HG02885 (cell line): ENCODE measurements at regions not wholly inside any gene's neighbourhood (a gene's known extent, or its start where the extent isn't known, plus 50 kb on each side); places are given as distances from the start of the nearest gene placed in this dataset.

Source experiments
- ATAC-seq: cut with Tn5 transposase; IDR thresholded peaks from one replicate; pipeline ENCODE4 v1.9.1; 2021; ENCODE audit warnings: mild to moderate bottlenecking; ENCODE audit not compliant: unreplicated experiment, poor library complexity

GRCh38 chr9:84393266-84393950 lies 52.9 kb upstream of the SLC28A3 start:
- no peak for ATAC-seq

- ATAC-seq: no peak
Observed at GRCh38 chr9:84394036-84394435, 53.5 kb upstream of the SLC28A3 start.

GRCh38 chr9:84397151-84397728 lies 56.7 kb upstream of the SLC28A3 start:
- ATAC-seq: peak; percentile 80

- ATAC-seq: no peak
Observed at GRCh38 chr9:84397822-84398221, 57.3 kb upstream of the SLC28A3 start.

GRCh38 chr9:84402517-84402916 lies 62.0 kb upstream of the SLC28A3 start:
- ATAC-seq: no peak

GRCh38 chr9:84403288-84403687 lies 62.7 kb upstream of the SLC28A3 start:
- ATAC-seq: no peak

- ATAC-seq: no peak
Observed at GRCh38 chr9:84404095-84404686, 63.6 kb upstream of the SLC28A3 start.

GRCh38 chr9:84405667-84406066 lies 65.1 kb upstream of the SLC28A3 start:
- no peak for ATAC-seq

GRCh38 chr9:84408416-84408815 lies 67.9 kb upstream of the SLC28A3 start:
- no peak for ATAC-seq

GRCh38 chr9:84411683-84412267 lies 71.2 kb upstream of the SLC28A3 start:
- no peak for ATAC-seq

GRCh38 chr9:84412654-84413053 lies 72.1 kb upstream of the SLC28A3 start:
- ATAC-seq: no peak

- no peak for ATAC-seq
Observed at GRCh38 chr9:84413301-84413700, 72.7 kb upstream of the SLC28A3 start.

GRCh38 chr9:84419031-84419602 lies 78.6 kb upstream of the SLC28A3 start:
- no peak for ATAC-seq

GRCh38 chr9:84424931-84425330 lies 84.4 kb upstream of the SLC28A3 start:
- no peak for ATAC-seq

- no peak for ATAC-seq
Observed at GRCh38 chr9:84432746-84433145, 92.2 kb upstream of the SLC28A3 start.

GRCh38 chr9:84435902-84436301 lies 95.3 kb upstream of the SLC28A3 start:
- no peak for ATAC-seq

- no peak for ATAC-seq
Observed at GRCh38 chr9:84436386-84437109, 96.0 kb upstream of the SLC28A3 start.

GRCh38 chr9:84438391-84438790 lies 97.8 kb upstream of the SLC28A3 start:
- no peak for ATAC-seq

- no peak for ATAC-seq
Observed at GRCh38 chr9:84439250-84439649, 98.7 kb upstream of the SLC28A3 start.

GRCh38 chr9:84442712-84443111 lies 102.2 kb upstream of the SLC28A3 start:
- ATAC-seq: no peak

GRCh38 chr9:84445737-84446136 lies 105.2 kb upstream of the SLC28A3 start:
- no peak for ATAC-seq
